Activated naive CD4-positive, alpha-beta T cell treated with anti-CD3 and anti-CD28 coated beads, Interleukin-2, amount 50 U/mL, for 72 hours (primary cell): ENCODE measurements at regions not wholly inside any gene's neighbourhood (a gene's known extent, or its start where the extent isn't known, plus 50 kb on each side); places are given as distances from the start of the nearest gene placed in this dataset.
"Not testable (repeated sequence)": the region's sequence is repeated elsewhere in the genome, so short reads cannot be mapped to it uniquely, and the experiment has no call there.

Experiments used
- ATAC-seq, 2 donors: fragments of 150-1000 bp; cut with Tn5 transposase; 2 replicates each; pipeline ENCODE4 v1.10.0; 2021; ENCODE audit warnings: mild to moderate bottlenecking in 2 of 2, moderate library complexity in 2 of 2
- DNase-seq, 2 donors: peaks; one replicate each; pipeline ENCODE4 v3.0.0; 2021 to 2022; ENCODE audit warnings: low spot score in 2 of 2
- H3K27ac Mint-ChIP-seq, 2 donors: one replicate each; pipeline ENCODE4 v1.8.0; 2022; ENCODE audit warnings: mild to moderate bottlenecking in 2 of 2, mixed read lengths in 2 of 2
- H3K36me3 Mint-ChIP-seq, 2 donors: one replicate each; pipeline ENCODE4 v1.8.0; 2022; ENCODE audit warnings: mixed read lengths in 2 of 2
- H3K9me3 Mint-ChIP-seq, 2 donors: one replicate each; pipeline ENCODE4 v1.8.0; 2022; ENCODE audit warnings: mixed read lengths in 2 of 2

DNA sequence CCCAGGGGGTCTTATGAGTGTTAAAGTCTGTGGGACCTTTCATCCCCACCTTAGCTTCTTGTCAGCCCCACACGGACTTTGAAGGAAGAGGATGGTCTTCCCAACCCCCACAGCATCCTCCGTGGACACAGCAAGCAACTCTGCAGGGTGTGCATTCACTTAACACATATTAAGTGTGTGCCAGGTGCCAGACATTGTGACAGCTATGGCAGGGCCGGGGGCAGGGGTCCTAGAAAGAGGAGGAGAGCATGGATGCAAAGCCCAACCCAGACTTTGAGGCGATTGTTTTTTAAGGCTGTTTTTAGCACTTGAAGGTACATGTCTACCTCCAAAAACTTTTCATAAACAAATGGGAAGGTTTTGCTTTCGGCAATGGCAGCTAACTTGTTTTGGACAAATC is 121.6 kb upstream of the KCNG1 start:
- Mint-ChIP-seq H3K27ac (no peak overlapping the region), H3K9me3 (peaks cover 8 to 11% of the 10 kb centered on the region in 2 donors), H3K36me3 (peaks cover 0 to 6% of the 10 kb centered on the region in 2 donors)
- DNase-seq (no peak), ATAC-seq (no peak)

DNA sequence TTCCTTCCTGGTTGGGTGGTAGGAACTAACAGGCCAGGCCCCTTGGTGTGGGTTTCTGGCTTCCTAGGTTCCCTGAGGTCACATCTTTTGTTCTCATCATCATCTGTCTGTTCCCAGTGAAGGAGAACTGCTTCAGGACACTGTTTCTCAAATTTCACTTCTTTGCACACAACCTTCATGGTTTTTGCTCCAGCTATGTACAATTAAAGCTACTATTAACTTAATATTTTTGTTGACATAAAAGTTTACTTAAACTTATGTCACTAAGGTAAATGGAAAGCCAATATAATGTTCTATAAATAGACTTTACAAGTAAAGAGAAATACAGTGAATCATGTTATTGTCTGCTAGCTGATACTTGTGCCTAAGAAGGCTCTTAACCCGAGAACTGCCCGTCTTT is 120.7 kb upstream of the KCNG1 start:
- Mint-ChIP-seq H3K9me3 (peaks cover 8 to 11% of the 10 kb centered on the region in 2 donors), H3K36me3 (peaks cover 0 to 6% of the 10 kb centered on the region in 2 donors), H3K27ac (no peak overlapping the region)
- ATAC-seq (no peak), DNase-seq (no peak)

DNA sequence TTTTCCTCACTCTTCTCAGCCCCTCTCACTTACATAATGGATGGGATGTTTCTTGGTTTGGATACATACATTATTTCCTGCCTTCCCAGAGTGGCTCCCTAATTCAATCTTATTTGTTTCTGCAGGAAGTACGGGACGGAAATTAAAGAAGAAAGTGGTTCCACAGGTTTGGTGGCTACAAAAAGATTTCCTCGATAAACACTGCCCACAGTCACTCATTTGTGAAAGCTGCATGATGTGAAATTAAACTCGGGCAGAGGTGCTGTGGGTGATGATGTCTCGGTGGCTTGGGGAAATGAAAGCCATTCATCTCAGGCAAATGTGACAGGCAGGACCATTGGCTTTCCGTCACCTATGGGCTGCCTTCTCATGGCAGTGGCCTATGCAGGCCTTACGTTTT is 119.5 kb upstream of the KCNG1 start:
- no peak for ATAC-seq
- H3K27ac Mint-ChIP-seq = no peak overlapping the region
- no peak for DNase-seq
- peaks cover 0 to 6% of the 10 kb centered on the region in 2 donors for H3K36me3 Mint-ChIP-seq
- peaks cover 8 to 11% of the 10 kb centered on the region in 2 donors for H3K9me3 Mint-ChIP-seq

DNA sequence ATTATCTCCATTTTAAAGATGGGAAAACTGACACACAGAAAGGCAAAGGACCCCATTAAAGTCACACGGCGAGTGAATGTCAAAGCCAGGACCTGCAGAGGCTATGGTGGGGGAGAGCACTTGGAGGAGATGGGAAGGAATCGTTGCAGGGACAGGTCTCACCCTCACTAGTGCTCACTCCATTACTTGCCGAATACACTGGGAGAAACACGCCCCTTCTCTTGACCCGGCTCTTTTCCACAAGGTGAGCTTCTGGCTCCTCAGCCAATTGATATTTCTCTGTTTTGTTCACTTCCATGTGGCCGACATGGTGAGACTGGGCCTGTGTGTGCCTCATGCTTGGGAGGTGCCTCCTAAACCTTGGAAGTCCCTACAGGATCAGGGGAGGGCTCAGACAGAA is 117.8 kb upstream of the KCNG1 start:
- peaks cover 4 to 5% of the 10 kb centered on the region in 2 donors for H3K9me3 Mint-ChIP-seq
- no peak for ATAC-seq
- H3K36me3 Mint-ChIP-seq = peaks cover 0 to 6% of the 10 kb centered on the region in 2 donors
- no peak for DNase-seq
- H3K27ac Mint-ChIP-seq = no peak overlapping the region

DNA sequence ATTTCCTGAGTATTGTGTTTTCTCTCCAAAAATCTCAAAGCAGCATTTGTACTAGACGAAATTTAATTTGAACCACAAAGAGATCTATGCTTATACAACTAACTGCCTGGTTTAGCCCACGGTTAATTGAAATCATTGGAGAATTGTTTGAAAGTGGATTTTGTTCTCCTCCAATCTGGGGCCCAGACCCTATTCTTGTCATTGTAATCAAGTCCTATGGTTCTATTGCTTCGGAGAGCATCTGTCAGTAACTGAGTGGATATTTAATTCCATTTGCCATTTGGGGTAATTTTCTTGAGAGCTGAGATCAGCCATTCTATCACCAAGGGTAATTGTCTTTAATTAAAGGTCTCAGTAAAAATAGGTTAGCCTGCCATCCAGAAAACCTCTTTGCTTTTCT is 117.0 kb upstream of the KCNG1 start:
- DNase-seq (no peak), ATAC-seq (no peak)
- Mint-ChIP-seq H3K36me3 (peaks cover 0 to 4% of the 10 kb centered on the region in 2 donors), H3K27ac (no peak overlapping the region), H3K9me3 (no peaks in the 10 kb centered on the region)

DNA sequence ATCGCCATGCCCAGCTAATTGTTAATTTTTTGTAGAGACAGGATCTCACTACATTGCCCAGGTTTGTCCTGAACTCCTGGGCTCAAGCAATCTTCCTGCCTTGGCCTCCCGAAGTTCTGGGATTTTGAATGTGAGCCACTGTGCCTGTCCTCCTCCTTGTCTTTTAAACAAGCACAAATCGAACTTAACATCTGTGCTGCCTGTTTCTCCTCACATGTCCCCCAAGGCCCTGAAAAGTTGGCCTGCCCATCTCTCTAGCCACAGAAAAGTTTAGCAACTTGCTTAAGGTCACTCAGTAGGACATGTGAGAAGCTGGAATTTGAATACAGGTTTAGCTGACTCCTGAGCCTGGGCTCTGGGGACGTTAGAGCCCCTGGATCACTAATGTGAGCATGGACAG is 115.7 kb upstream of the KCNG1 start:
- no peaks in the 10 kb centered on the region for H3K36me3 Mint-ChIP-seq
- no peak overlapping the region for H3K27ac Mint-ChIP-seq
- no peak for DNase-seq
- no peak for ATAC-seq
- no peaks in the 10 kb centered on the region for H3K9me3 Mint-ChIP-seq

DNA sequence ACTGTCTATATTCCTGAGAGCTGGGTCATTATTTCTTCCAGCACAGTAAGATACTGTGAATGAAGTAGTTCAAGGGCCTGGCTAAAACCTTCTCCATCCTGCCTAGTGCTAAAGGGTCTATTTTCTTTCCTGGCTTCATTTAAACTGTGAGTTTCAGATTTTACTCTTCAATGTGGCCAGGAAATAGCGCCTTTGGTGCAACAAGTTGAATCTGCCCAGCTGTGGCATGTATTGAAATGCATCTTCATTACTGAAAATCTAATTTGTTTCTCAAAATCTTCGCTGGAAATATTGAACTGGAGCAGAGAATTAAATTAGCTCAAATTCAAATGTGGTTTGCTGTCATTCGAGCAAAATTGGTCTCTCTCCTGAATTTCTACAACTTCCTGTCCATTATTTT is 114.6 kb upstream of the KCNG1 start:
- ATAC-seq = no peak
- Mint-ChIP-seq H3K9me3 (no peaks in the 10 kb centered on the region), H3K36me3 (no peaks in the 10 kb centered on the region), H3K27ac (no peak overlapping the region)
- no peak for DNase-seq

DNA sequence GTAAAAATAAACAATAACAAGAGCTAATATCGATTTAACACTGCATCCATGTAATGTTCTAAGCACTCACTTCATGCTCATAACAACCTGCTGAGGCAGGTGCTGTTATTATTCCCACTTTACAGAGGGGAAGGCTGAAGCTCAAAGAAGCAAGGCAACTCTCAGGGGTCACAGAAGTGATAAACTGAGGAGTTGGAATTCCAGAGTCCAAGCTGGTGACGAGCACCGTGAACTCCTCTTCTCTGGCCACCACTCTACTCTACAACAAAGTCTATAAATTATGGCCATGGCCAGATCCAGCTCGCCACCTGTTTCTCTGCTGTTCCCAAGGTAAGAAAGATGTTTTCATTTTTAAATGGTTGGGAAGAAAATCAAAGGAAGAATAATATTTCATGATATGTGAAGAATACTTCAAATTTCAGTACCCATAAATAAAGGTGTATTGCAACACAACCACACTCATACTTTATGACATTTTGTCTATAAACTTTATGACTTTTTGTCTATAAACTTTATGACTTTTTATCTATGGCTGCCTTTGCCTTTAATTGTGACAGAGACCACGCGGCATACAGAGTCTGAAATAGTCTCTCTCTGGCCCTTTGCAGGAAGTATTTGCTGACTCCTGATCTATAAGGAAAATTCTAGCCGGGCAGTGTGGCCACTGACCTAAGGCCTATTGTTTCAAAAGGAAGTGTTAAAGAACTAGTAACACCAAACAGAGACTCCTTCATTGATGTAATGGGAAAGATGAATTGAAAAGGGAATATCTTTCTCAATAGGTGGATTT is 113.2 kb upstream of the KCNG1 start:
- no peak for ATAC-seq
- no peak overlapping the region for H3K27ac Mint-ChIP-seq
- H3K36me3 Mint-ChIP-seq = no peaks in the 10 kb centered on the region
- no peak for DNase-seq
- H3K9me3 Mint-ChIP-seq = no peaks in the 10 kb centered on the region

DNA sequence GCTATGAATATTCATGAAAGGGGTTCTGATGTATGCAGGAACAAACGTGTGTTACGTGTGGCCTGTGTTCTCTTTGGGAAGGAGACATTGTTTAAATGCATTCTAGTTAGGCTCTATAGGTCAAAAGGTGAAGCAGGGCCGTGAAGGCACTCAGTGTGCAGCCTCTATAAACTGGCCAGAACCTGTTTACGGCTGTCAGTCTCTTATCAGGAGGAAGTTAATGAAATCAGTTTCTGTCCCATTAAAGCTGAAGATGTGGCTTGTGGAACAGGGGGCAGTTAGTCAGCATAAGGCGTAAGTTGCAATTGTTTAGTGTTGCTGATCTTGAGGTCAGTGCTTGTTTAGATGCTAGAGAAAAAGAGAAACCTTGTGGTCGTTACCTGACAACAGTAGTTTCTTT is 111.5 kb upstream of the KCNG1 start:
- ATAC-seq = no peak
- no peaks in the 10 kb centered on the region for H3K36me3 Mint-ChIP-seq
- DNase-seq = no peak
- no peaks in the 10 kb centered on the region for H3K9me3 Mint-ChIP-seq
- no peak overlapping the region for H3K27ac Mint-ChIP-seq

DNA sequence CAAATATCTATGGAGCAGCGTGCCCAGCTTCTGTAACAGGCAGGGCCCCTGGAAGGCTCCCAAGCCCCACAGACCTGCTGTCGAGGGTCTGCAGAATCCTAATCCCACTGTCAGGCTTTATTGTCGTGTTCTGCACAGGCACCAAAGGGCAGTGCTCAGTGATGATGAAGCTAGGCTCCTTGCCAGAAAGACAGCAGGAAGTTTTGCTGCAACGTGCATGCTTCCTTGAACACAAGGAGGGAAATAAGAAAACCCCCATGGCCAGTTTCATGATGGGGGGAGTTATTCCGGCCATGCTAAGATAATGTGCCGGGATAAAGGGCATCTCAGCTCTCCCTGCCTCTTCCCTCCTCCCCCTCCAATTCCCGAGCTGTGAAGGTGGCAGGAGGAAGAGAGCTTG is 109.4 kb upstream of the KCNG1 start:
- Mint-ChIP-seq H3K9me3 (no peaks in the 10 kb centered on the region), H3K36me3 (no peaks in the 10 kb centered on the region), H3K27ac (no peak overlapping the region)
- no peak for ATAC-seq
- DNase-seq = no peak

DNA sequence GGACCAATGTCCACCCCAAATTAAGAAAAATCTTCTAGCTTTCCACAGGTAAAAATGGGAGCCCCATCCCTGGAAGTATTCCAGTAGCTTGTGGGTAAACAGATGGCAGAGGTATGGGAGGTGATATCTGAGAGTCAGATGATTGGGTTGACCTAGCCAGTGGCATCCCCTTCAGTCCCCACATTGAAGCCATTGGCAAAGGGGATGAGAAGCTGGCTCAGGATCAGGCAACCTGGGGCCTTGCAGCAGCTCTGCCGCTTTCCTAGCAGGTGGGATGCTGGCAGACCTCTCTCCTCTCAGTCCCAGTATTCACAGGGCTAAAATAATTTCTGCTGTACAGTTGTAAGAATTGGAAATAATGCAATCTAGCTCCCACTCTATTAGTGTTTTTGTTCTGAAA is 108.9 kb upstream of the KCNG1 start:
- H3K9me3 Mint-ChIP-seq = no peaks in the 10 kb centered on the region
- ATAC-seq (no peak), DNase-seq (no peak)
- no peak overlapping the region for H3K27ac Mint-ChIP-seq
- H3K36me3 Mint-ChIP-seq = no peaks in the 10 kb centered on the region

DNA sequence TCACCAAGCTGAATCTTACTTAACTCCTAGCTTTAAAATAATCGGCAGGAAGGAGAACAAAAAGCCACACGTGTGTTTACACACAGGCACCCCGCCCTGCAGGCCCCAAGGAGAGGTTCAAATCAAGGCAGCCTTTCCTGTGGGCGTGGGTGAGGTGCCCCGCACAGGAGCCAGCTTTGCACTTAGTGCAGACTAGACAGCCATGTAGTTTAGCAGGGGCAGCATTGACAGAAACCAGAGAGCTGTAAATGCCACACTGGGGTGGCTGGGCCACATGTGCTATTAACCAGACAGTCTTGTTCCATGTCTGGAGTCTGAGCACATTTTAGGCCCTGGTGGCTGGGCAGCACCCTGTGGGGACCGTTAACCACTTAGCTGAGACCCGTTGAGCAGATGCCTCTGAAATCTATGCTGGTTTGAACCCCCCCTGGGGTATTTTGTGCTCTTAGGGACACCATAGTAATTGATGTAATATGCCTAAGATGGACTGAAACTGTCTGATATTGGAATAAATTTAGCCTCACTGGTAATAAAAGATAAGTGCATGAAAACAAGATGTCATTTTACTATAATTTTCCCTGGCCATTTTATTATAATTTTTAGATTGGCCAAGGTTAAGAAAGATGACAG is 106.4 kb upstream of the KCNG1 start:
- Mint-ChIP-seq H3K27ac (no peak overlapping the region), H3K9me3 (no peaks in the 10 kb centered on the region), H3K36me3 (no peaks in the 10 kb centered on the region)
- no peak for DNase-seq
- ATAC-seq = no peak

DNA sequence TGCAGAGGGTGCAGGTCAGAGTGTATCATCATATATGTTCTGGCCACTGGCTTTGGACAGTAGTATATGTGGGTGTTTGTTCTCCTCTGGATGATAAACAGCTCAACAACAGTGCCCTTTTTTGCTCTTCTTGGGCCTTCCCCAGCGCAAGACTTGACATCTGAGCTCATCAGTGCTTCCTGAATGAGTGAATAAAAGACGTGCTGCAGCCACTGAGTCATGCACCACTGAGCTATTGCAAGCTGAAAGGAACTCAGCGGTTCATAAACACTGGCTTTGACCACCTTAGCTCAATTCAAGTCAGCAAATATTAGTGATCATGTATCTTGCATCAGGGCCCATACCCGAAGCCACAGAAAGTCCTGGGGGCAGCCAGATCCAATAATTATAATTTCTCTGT is 105.3 kb upstream of the KCNG1 start:
- Mint-ChIP-seq H3K27ac (peak overlapping the region; percentile 22 to 44), H3K9me3 (no peaks in the 10 kb centered on the region), H3K36me3 (no peaks in the 10 kb centered on the region)
- DNase-seq (peak in 1 of 2 donors; percentile 13), ATAC-seq (peak; percentile 83 to 85)

DNA sequence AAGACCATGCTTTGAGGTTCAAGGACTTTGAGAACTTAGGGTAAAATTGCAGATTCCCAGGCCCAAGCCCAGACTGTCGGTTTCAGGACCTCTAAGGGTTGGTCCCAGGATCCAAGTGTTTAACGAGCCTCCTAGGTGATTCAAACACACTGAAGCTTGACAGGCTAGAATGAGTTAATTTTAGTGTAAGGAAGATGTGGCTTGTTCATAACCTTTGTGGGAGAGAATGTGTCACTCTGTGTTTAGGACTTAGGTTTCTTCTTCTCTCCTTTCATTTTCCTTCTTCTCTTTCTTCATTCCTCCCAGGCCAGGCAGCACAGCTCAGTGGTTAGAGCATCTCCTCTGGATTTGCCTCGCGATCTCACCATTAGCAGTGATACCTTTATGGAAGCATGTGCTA is 104.8 kb upstream of the KCNG1 start:
- Mint-ChIP-seq H3K36me3 (no peaks in the 10 kb centered on the region), H3K27ac (peak overlapping the region; percentile 22 to 44), H3K9me3 (no peaks in the 10 kb centered on the region)
- ATAC-seq = peak; percentile 49 to 68
- DNase-seq = no peak

DNA sequence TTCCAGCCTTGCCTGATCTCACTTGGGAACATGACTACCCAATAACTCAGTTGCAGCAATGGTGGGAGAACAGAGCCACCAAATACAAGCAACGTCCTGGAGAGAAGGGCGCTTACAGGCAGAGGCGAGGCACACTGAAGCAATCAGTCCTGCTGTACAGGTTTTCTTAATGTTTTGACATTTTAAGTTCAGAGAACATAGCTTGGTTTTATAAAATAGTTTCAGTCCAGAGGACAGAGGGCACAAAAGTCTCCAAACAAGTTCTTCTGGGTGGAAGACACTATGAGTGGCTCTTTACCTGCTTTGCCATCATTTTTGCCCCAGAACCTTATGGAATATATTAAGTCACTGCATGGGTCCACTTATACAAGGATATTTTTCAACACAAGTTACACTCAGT is 103.4 kb upstream of the KCNG1 start:
- H3K36me3 Mint-ChIP-seq = no peaks in the 10 kb centered on the region
- DNase-seq = no peak
- ATAC-seq = no peak
- H3K27ac Mint-ChIP-seq = no peak overlapping the region
- no peaks in the 10 kb centered on the region for H3K9me3 Mint-ChIP-seq

DNA sequence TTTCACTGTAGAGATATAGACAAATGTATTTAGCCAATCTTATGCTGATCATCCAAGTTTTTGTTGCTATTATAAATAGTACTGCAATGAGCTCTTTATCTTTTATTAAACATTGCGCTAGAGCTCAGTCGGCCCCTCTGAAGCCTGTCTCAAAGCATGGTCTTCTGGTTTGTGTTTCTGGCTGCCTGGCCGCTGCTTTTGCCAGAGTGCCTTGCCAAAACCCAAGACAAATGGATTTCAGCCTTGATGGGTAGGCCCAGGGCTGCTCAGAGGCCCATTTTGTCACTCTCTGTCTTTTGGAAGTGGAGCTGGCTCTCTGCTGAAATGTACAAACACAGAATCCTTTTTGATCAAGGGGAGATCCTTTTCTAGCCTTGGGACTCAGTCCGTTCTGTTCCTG is 102.9 kb upstream of the KCNG1 start:
- DNase-seq = no peak
- Mint-ChIP-seq H3K9me3 (no peaks in the 10 kb centered on the region), H3K27ac (no peak overlapping the region), H3K36me3 (no peaks in the 10 kb centered on the region)
- ATAC-seq = no peak

DNA sequence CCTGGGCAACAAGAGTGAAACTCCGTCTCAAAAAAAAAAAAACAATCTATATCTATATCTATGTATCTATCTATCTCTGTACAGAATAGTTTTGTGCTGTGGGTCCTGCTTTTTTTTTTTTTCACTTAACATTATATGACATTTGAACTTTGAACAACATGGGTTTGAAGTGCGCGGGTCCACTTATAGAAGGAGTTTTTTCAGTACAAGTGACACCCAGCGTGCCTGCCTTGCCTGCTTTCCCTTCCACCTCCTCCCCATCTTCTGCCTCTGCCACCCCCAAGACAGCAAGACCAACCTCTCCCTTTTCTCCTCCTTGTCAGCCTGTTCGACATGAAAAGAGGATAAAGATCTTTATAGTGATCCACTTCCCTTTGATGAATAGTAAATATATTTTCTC is 102.2 kb upstream of the KCNG1 start:
- H3K27ac Mint-ChIP-seq = no peak overlapping the region
- no peak for ATAC-seq
- no peaks in the 10 kb centered on the region for H3K9me3 Mint-ChIP-seq

DNA sequence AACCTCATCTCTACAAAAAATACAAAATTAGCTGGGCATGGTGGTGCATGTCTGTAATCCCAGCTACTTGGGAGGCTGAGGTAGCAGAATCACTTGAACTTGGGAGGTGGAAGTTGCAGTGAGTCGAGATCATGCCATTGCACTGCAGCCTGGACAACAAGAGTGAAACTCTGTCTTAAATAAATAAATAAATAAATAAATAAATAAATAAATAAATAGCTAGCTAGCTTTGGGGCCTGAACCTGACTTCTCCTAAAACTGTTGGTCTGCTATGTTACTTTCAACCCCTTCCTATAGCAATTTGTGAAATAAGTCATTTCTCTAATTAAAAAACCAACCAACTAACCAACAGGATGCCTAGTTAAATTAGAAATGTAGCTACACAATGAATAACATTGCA is 101.0 kb upstream of the KCNG1 start:
- not testable (repeated sequence) for DNase-seq, H3K36me3 Mint-ChIP-seq, H3K9me3 Mint-ChIP-seq, ATAC-seq, H3K27ac Mint-ChIP-seq

More for the DNA sequence above, 102.2 kb upstream of the KCNG1 start:
- DNase-seq = no peak
- H3K36me3 Mint-ChIP-seq = no peaks in the 10 kb centered on the region
